ENCODE measurements at regions not wholly inside any gene's neighbourhood (a gene's known extent, or its start where the extent isn't known, plus 50 kb on each side); places are given as distances from the start of the nearest gene placed in this dataset.
"Not testable (repeated sequence)": the region's sequence is repeated elsewhere in the genome, so short reads cannot be mapped to it uniquely, and the experiment has no call there.

GRCh38 chr4:144366425-144366824 lies 225.9 kb upstream of the GYPA start:
- no peak for DNase-seq (ENCODE audit: low read depth, low spot score)

DNA sequence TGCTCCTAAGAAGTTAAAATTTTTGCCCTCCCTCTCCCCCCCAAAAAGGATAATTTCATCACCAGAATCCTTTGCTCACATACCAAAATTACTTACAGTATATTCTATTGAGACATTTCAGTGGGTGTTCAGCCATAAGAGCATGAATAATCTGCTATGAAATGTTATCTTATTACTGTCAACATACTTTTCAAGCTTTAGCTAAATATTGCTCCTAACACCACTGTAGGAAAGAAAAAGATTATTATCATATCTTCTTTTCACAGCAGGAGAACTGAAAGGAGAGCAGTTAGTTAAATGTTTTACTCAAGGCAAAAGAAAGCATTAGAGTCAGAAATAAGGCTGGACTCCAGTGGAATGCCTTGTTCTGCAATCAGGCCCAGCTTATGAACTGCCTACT lies 231.0 kb upstream of the GYPA start:
- DNase-seq (ENCODE audit: low read depth, low spot score), result no peak

DNA sequence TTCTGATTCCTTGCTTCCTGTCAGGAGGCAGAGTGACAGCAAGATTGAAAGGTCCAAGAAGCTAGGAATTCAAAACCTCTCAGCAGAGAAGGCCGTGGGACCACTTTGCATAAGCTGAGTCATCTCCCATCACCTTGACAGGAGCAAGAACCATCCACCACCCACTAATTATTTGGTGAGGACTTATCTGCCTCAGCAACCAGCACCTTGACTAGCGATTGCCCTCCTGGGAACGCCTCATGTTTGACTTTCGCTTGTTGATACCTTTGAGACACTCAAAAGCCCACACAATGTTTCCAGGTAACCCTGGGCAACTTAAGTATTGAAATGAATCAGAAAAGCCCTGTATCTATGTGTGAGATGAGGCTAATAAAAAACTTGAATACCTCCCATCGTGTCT lies 233.5 kb upstream of the GYPA start:
- DNase-seq (ENCODE audit: low read depth, low spot score), result no peak

GRCh38 chr4:144376866-144377265 lies 236.3 kb upstream of the GYPA start:
- DNase-seq (ENCODE audit: low read depth, low spot score), result no peak

GRCh38 chr4:144384408-144384807 lies 243.9 kb upstream of the GYPA start:
- no peak for DNase-seq (ENCODE audit: low read depth, low spot score)

- no peak for DNase-seq (ENCODE audit: low read depth, low spot score)
Measured at GRCh38 chr4:144399927-144400326, 246.0 kb upstream of the HHIP start.

GRCh38 chr4:144402176-144402575 lies 243.8 kb upstream of the HHIP start:
- DNase-seq (ENCODE audit: low read depth, low spot score), result peak; percentile 1

- DNase-seq (ENCODE audit: low read depth, low spot score), result no peak
Measured at GRCh38 chr4:144402999-144403398, 243.0 kb upstream of the HHIP start.

GRCh38 chr4:144403893-144404292 lies 242.1 kb upstream of the HHIP start:
- no peak for DNase-seq (ENCODE audit: low read depth, low spot score)

DNA sequence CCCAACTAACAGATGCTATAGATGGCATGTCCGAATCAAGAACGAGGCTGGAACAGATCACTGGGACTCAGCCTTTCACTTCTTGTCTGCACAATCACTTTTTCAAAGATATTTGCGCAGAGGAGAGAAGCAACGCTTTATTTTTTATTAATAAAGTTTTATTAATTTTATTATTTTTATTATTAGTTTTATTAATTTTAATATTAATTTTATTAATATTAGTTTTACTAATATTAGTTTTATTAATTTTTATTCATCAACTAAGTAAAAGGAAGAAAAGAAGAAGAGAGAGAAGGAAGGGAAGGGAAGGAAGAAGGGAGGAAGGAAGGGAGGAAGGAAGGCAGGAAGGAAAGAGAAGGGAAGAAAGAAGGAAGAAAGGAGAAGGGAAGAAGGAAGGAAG lies 236.4 kb upstream of the HHIP start:
- DNase-seq (ENCODE audit: low read depth, low spot score), result no peak

- DNase-seq (ENCODE audit: low read depth, low spot score), result no peak
Measured at GRCh38 chr4:144410230-144410783, 235.6 kb upstream of the HHIP start.

DNA sequence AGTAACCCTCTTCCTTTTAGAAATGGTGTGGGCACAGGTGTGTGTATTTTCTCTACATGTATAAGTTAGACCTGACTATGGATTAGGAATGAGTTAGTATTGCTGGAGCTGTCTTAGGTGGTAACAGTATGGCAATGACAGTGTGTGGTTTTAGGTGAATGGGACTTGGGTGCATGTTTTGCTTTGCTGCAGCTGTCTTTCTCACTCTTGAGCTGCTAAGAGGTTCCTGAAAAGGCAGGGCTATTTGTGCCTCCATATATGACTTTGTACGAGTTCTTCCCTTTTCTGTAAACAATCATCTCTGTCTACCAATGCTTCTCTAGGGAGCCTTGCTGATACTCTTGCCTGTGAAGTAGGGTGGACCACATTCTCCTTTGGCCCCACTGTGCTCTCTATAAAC lies 234.8 kb upstream of the HHIP start:
- no peak for DNase-seq (ENCODE audit: low read depth, low spot score)

DNA sequence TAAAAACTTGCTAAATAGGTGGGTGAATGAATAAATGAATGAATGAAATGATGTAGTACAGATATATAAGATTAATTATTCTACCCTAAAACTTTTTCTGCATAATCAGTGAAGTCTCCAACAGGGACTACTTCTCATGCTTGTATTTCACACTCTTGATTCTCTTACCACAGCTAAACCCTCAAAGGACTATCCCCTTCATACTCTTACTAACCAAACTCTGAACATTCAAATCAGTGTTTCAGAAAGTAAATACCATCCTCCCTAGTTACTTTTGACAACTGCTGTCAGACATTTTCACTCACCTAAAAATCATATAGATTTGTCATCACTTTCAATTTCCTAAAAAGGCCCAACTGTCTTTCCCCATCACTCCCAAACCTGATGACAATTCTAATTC lies 234.3 kb upstream of the HHIP start:
- DNase-seq (ENCODE audit: low read depth, low spot score), result no peak

- no peak for DNase-seq (ENCODE audit: low read depth, low spot score)
Measured at GRCh38 chr4:144421056-144421455, 224.9 kb upstream of the HHIP start.

GRCh38 chr4:144421839-144422565 lies 224.0 kb upstream of the HHIP start:
- peak; percentile 2 for DNase-seq (ENCODE audit: low read depth, low spot score)

- no peak for DNase-seq (ENCODE audit: low read depth, low spot score)
Measured at GRCh38 chr4:144423930-144424329, 222.0 kb upstream of the HHIP start.

- not testable (repeated sequence) for DNase-seq (ENCODE audit: low read depth, low spot score)
Measured at GRCh38 chr4:144426023-144426422, 219.9 kb upstream of the HHIP start.

- no peak for DNase-seq (ENCODE audit: low read depth, low spot score)
Measured at GRCh38 chr4:144442713-144443112, 203.2 kb upstream of the HHIP start.

GRCh38 chr4:144449611-144450010 lies 196.3 kb upstream of the HHIP start:
- DNase-seq (ENCODE audit: low read depth, low spot score), result no peak

DNA sequence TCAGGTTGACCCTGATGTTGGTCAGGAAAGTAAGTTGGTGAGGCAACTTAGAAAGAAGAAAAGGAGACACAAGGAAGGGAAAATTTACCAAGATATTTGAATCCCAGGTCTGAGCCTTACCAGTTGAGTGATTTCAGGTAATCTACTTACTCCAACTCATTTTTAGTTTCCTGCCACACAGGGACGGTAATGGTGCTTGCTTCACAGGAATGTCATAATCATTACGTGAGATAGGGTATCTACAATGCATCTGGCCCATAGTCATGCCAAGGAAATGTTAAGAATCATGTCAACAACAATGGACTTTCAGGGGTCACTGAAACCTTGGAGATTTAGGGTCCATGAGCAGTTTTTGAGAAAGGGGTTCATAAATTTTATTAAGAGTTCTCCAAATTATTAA lies 195.4 kb upstream of the HHIP start:
- no peak for DNase-seq (ENCODE audit: low read depth, low spot score)

- DNase-seq (ENCODE audit: low read depth, low spot score), result no peak
Measured at GRCh38 chr4:144451766-144452450, 194.0 kb upstream of the HHIP start.

GRCh38 chr4:144456196-144456595 lies 189.8 kb upstream of the HHIP start:
- DNase-seq (ENCODE audit: low read depth, low spot score), result no peak

DNA sequence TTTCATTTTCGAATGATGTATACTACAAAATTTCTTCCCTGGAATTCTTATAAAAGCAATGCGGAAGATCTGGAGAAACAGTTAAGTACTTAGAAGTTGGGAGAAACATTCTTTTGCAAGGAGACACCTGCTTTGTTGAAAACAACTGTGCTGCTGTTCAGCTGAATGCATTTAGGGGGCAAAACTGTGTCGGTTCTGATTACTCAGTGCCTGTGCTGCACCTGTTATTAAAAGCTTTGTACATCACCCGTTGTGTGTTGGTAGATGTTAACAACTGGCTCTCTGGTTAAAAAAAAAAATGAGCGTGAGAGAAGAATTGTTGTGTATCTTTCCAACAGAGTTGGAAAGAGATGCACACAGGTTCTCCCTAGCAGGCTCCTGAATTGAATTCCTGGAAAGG lies 184.1 kb upstream of the HHIP start:
- DNase-seq (ENCODE audit: low read depth, low spot score), result no peak
